Small intestine (tissue), 7 donors: ENCODE measurements at regions not wholly inside any gene's neighbourhood (a gene's known extent, or its start where the extent isn't known, plus 50 kb on each side); places are given as distances from the start of the nearest gene placed in this dataset.

Source experiments
- DNase-seq, 2 donors: peaks; one replicate each; pipeline versions ENCODE4 v3.0.0 to v3.0.0-alpha.2; 2013
- FAIRE-seq: peaks from 2 replicates; lab custom pipeline; 2012; peaks lifted over from hg19 to GRCh38; lab: Jason Lieb, UNC
- H3K27ac ChIP-seq, 3 donors: one replicate each; pipeline ENCODE4 v1.5.1; 2013; ENCODE audit warnings: low read length in 2 of 3, mild to moderate bottlenecking in 2 of 3, control low read depth in 1 of 3, inconsistent platforms in 1 of 3, low read depth in 1 of 3, moderate library complexity in 1 of 3
- H3K27me3 ChIP-seq, 3 donors: one replicate each; pipeline ENCODE4 v1.6.1; 2013; ENCODE audit warnings: low read length in 3 of 3, inconsistent platforms in 1 of 3; ENCODE audit not compliant: control insufficient read depth in 3 of 3, insufficient read depth in 3 of 3
- H3K36me3 ChIP-seq, 3 donors: one replicate each; pipeline ENCODE4 v1.6.1; 2013; ENCODE audit warnings: low read length in 3 of 3, inconsistent platforms in 1 of 3, low read depth in 1 of 3, mild to moderate bottlenecking in 1 of 3, moderate library complexity in 1 of 3; ENCODE audit not compliant: control insufficient read depth in 3 of 3, insufficient read depth in 2 of 3
- H3K4me1 ChIP-seq, 3 donors: one replicate each; pipeline ENCODE4 v1.6.1; 2013; ENCODE audit warnings: low read length in 2 of 3, inconsistent platforms in 1 of 3, low read depth in 1 of 3, mild to moderate bottlenecking in 1 of 3, moderate library complexity in 1 of 3; ENCODE audit not compliant: control insufficient read depth in 3 of 3, insufficient read depth in 2 of 3
- H3K4me3 ChIP-seq, 3 donors: one replicate each; pipeline ENCODE4 v1.5.1; 2013; ENCODE audit warnings: low read length in 3 of 3, control low read depth in 1 of 3, inconsistent platforms in 1 of 3, low read depth in 1 of 3, mild to moderate bottlenecking in 1 of 3, moderate library complexity in 1 of 3
- H3K9me3 ChIP-seq, 2 donors: one replicate each; pipeline ENCODE4 v1.6.1; 2013; ENCODE audit warnings: low read depth in 1 of 2, low read length in 1 of 2; ENCODE audit not compliant: control insufficient read depth in 2 of 2, insufficient read depth in 1 of 2
- WGBS, 3 donors: extraction: QIAGEN DNeasy Blood & Tissue Kit; methylation state at CpG; one replicate each; pipeline ENCODE4 v1.1.7; 2013; 5-methylcytosine and 5-hydroxymethylcytosine counted together
- donor health status: healthy with polysubstance abuse.
- donor health status: control.
- donor health status: control.
- donor health status: Bipolar disorder and iron deficiency.
- donor health status: healthy.

DNA sequence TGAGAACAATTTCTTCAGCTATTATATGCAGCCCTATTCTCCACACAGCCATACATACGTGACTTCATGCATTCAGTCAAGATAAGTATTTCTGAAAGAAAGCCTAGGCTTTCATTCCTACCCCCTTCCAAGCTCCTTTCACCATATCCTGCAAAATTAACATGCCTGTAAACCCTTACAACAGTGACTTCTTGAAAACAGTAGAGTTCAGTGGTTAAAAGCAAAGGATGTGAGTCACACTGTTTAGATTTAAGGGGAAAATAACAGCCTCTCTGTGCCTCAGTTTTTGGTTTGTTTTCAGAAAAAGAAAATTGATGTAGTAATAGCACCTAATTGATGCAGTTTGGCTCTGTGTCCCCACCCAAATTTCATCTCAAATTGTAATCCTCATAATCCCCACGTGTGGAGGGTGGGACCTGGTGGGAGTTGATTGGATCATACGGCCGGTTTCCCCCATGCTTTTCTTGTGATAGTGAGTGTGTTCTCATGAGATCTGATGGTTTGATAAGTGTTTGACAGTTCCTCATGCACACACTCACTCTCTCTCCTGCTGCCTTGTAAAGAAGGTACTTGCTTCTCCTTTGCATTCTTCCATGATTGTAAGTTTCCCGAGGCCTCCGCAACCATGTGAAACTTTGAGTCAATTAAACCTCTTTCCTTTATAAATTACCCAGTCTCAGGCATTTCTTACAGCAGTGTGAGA, 264.8 kb downstream of the CETN3 start:
- H3K27me3 ChIP-seq = no peaks in the 10 kb centered on the region
- peaks cover 0 to 4% of the 10 kb centered on the region in 2 donors for H3K9me3 ChIP-seq
- H3K4me3 ChIP-seq = no peak overlapping the region
- no peak for FAIRE-seq
- H3K36me3 ChIP-seq = no peaks in the 10 kb centered on the region
- WGBS, 3 donors = 73 to 89% (median 78%) methylated on average over 6 of the region's 6 CpGs
- DNase-seq = no peak
- no peaks in the 10 kb centered on the region for H3K4me1 ChIP-seq
- no peak overlapping the region for H3K27ac ChIP-seq

DNA sequence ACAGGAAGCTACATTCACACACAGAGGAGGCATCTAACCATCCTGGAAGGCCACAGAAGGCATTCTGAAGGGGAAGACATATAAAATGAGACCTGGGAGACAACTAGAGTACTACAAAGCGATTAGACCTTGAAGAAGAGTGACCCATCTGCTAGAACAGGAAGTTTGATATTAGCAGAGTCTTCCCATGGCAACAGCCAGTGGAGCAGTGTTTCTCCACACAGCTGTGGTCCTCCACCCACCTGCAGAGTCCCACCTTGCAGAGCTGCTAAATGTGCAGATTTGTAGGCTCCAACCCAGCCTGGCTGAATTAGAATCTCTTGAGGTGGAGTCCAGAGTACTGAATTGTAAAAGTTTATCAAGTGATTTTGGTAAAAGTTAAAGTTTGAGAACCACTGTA, 267.0 kb downstream of the CETN3 start:
- H3K27ac ChIP-seq = no peak overlapping the region
- H3K9me3 ChIP-seq = peaks cover 0 to 5% of the 10 kb centered on the region in 2 donors
- DNase-seq (no peak), FAIRE-seq (no peak)
- 52 to 69% (median 60%) methylated on average over 1 of the region's 1 CpG for WGBS, 3 donors
- H3K36me3 ChIP-seq = no peaks in the 10 kb centered on the region
- no peak overlapping the region for H3K4me3 ChIP-seq
- no peaks in the 10 kb centered on the region for H3K27me3 ChIP-seq
- no peaks in the 10 kb centered on the region for H3K4me1 ChIP-seq

DNA sequence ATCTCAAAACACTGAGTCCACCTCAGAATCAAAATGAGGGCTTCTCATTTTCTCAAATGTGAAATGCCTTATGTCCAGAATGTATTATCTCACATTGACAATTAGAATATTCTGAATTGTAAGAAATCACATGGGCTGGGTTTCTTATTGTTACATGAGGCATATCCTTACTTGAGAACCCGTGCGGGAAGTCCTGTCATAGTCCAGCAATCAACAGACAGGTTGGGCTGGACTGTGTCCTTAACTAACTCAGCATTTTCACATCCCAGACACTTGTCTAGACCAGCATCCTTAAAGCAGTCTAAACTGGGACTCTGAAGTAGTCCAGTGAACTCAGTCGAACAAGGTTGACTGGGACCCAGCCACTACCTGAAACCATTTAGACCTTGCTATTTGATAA, 267.6 kb downstream of the CETN3 start:
- Histone ChIP-seq H3K27me3 (peaks cover 0 to 2% (median 0%) of the 10 kb centered on the region in 3 donors), H3K27ac (no peak overlapping the region), H3K4me3 (no peak overlapping the region), H3K4me1 (no peaks in the 10 kb centered on the region), H3K9me3 (peaks cover 0 to 5% of the 10 kb centered on the region in 2 donors), H3K36me3 (no peaks in the 10 kb centered on the region)
- FAIRE-seq (no peak), DNase-seq (no peak)
- WGBS, 3 donors = 93 to 95% (median 93%) methylated on average over 3 of the region's 3 CpGs

DNA sequence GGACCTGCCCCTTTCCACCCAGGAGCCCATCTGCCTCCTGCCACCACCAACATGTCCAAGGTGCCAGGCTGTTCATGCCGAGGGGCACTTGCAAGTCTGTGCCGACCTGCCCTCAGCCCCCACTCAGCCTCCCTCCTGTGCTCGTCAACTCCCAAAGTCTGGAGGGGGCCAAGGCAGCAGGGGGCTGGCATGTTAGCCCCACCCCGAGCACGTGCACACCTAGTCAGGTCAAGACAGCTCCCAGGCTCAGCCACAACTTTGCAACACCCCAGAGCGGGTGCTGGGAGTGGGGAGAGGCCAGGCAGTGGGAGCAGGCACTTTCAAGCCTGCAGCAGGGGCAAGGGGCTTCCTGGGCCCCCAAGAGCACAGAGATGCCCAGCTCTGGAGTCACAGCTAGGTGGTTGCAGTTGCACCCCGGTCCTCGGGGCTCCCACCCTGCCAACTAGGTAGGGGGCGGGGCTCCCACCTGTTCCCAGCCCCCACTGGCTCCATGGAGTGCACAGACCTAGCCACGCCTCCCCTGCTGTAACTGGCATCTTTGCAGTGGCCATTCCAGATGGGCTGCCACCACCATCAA, 272.5 kb downstream of the CETN3 start:
- no peak for FAIRE-seq
- Histone ChIP-seq H3K4me1 (no peaks in the 10 kb centered on the region), H3K9me3 (peaks cover 0 to 2% of the 10 kb centered on the region in 2 donors), H3K36me3 (no peaks in the 10 kb centered on the region), H3K27ac (no peak overlapping the region), H3K27me3 (peaks cover 0 to 5% (median 0%) of the 10 kb centered on the region in 3 donors), H3K4me3 (no peak overlapping the region)
- no peak for DNase-seq
- 55 to 83% (median 71%) methylated on average over 10 of the region's 10 CpGs for WGBS, 3 donors

DNA sequence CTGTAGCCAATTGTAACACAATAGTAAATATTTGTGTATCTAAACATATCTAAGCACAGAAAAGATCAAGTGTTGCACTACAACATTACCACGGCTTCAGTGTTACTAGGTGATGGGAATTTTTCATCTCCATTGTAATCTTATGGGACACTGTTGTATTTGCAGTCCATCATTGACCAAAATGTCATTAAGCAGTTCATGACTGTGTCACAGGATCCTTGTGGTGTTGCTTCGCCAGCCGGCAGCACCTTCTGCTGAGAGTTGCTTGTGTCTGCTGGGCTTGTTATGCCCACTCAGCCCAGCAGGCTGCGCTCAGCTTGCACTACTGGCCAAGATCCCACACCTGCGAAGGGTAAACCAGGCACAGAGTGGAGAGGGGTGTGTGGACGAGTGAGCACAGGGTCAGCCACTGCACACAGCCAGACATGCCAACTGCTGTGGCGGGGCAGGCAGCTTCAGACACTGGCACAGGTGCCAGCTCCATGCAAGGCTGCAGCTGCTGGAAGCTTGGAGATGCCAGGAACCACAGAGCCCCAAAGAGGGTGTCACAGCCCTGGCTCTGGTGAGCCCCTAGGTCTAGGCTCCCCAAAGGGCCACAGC, 273.7 kb downstream of the CETN3 start:
- WGBS, 3 donors = 26 to 64% (median 42%) methylated on average over 7 of the region's 7 CpGs
- FAIRE-seq (no peak), DNase-seq (peak; percentile 20 to 41)
- no peaks in the 10 kb centered on the region for H3K4me1 ChIP-seq
- H3K9me3 ChIP-seq = peaks cover 0 to 2% of the 10 kb centered on the region in 2 donors
- peaks cover 0 to 5% (median 0%) of the 10 kb centered on the region in 3 donors for H3K27me3 ChIP-seq
- no peak overlapping the region for H3K4me3 ChIP-seq
- no peak overlapping the region for H3K27ac ChIP-seq
- no peaks in the 10 kb centered on the region for H3K36me3 ChIP-seq

DNA sequence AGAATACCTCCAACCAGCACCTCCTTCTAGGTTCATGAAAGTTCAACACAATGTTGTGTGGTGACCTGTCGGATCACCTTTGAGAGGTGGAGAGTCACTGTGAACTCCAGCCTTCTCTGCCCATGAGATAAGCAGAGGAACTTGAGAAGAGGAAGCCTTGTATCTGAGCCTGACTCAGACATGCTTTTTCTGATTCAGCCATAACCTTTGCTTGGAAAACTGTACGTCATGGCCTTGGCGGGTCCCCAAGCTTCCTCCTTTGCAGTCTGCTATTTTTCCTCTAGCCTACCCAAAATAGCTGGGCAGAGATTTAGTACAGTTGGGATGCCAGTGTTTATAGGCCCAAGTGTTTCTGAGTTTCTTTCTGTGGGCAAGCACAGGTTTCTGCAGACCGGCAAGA, 274.7 kb downstream of the CETN3 start:
- Histone ChIP-seq H3K27me3 (peaks cover 0 to 5% (median 0%) of the 10 kb centered on the region in 3 donors), H3K4me3 (no peak overlapping the region), H3K36me3 (no peaks in the 10 kb centered on the region), H3K9me3 (peaks cover 0 to 2% of the 10 kb centered on the region in 2 donors), H3K4me1 (no peaks in the 10 kb centered on the region), H3K27ac (no peak overlapping the region)
- FAIRE-seq = no peak
- WGBS, 3 donors = 73 to 79% (median 78%) methylated on average over 4 of the region's 4 CpGs
- DNase-seq = no peak

DNA sequence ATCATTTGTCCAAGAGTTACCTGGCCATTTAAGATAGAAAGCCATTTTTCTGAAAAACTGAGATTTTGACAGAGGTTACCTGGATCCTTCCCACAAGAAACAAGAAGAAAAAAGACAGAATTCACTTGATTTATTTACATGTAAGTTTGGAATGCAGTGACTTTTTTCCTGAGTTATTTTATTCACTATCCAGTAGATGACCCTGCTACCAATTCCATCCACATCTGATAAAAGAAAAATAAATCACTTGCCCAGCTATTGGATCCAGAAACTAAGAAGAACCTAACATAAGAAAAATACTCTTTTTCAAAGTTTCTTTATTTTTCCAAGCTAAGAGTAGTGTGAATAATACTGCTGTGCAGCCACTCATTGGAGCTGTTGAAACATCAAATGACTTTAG, 275.2 kb downstream of the CETN3 start:
- FAIRE-seq (no peak), DNase-seq (no peak)
- Histone ChIP-seq H3K27me3 (peaks cover 0 to 5% (median 0%) of the 10 kb centered on the region in 3 donors), H3K36me3 (no peaks in the 10 kb centered on the region), H3K27ac (no peak overlapping the region), H3K9me3 (no peaks in the 10 kb centered on the region), H3K4me1 (no peaks in the 10 kb centered on the region), H3K4me3 (no peak overlapping the region)

DNA sequence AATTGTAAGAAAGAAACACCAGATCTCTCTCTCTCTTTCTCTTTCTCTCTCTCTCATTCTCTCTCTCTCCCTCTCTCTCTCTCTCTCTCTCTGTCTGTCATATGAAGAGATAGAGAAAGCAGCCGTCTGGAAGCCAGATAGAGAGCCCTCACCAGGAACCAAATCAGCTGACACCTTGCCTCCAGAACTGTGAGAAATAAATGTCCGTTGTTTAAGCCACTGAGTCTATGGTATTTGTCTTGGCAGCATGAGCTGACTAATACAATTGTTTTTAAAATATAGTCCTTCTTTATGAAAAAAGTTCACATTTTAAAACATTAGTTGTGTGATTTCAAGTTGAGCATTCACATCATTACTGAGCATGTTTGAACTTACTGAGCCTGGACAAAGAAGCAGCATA, 275.6 kb downstream of the CETN3 start:
- H3K4me3 ChIP-seq = no peak overlapping the region
- H3K27me3 ChIP-seq = peaks cover 0 to 5% (median 0%) of the 10 kb centered on the region in 3 donors
- no peaks in the 10 kb centered on the region for H3K36me3 ChIP-seq
- no peaks in the 10 kb centered on the region for H3K9me3 ChIP-seq
- no peaks in the 10 kb centered on the region for H3K4me1 ChIP-seq
- no peak for DNase-seq
- 39 to 64% (median 45%) methylated on average over 2 of the region's 2 CpGs for WGBS, 3 donors
- no peak for FAIRE-seq
- no peak overlapping the region for H3K27ac ChIP-seq
